ENCODE measurements at regions not wholly inside any gene's neighbourhood (a gene's known extent, or its start where the extent isn't known, plus 50 kb on each side); places are given as distances from the start of the nearest gene placed in this dataset.

DNA sequence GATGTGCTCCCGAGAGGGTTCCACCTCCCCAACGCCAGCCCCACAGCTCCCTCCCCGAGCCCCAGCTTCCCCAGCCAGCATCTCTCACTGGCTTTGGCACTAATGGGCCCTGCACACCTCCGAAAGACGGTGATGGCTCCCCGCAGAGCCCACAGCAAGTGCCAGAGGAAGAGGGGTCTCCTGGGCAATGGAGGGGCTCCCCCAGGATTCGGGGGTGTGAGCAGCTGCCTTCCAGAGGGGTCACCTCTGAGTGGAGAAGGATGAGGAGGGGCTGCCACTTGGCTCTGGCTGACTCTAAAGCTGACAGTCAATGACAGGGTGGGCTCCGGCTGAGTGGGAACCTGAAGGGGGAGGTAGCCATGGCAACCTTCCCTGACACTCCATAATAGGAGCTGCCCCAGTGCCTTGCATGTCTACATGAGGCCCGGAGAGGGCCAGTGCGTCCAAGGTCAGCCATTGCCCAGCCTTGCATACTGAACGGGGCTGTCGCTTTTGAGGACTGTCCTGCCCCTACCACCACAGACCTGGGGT, 98.6 kb upstream of the SYT13 start (continued):
- TF ChIP-seq JUNB (IDR thresholded peaks at IDR 0.05; ENCODE audit: unreplicated experiment) (no peak), ZNF331 (CRISPR knock-in tag; IDR thresholded peaks at IDR 0.05; ENCODE audit: low read depth) (no peak), POLR2AphosphoS5 (IDR thresholded peaks at IDR 0.05; ENCODE audit: low read depth) (no peak), EZH2 (IDR thresholded peaks at IDR 0.05; ENCODE audit: low read depth, unreplicated experiment) (no peak)

DNA sequence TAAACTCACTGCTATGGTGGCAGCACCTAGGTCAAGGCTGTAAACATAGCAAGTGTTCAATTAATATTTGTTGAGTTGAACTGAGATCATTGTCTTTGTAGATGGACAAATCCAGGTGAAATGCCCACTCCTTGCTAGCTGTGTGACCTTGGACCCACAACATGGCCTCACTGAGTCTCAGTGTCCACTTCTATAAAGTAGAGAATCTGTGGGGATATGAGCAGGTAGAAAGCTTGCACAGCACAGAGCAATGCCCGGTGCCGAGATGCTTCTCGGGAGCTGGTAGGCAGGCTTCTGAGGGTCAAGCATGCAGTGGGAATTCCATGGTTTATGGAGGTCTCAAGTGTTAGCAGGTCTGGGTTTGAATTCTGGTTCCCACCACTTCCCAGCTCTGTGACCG, 97.9 kb upstream of the SYT13 start:
- Mint-ChIP-seq H3K4me1 (peaks cover 7% of the 10 kb centered on the region; the same call in 2 of the 3 replicates), H3K27ac (no peak overlapping the region), H3K27me3 (ENCODE audit: insufficient read depth, low read depth, poor library complexity) (peaks cover 3% of the 10 kb centered on the region), H3K4me3 (no peak overlapping the region), H3K36me3 (ENCODE audit: low read depth) (no peaks in the 10 kb centered on the region), H3K9me3 (no peaks in the 10 kb centered on the region)
- H3K4me3 ChIP-seq: no peak overlapping the region
- H3K27me3 ChIP-seq (ENCODE audit: insufficient read depth): no peaks in the 10 kb centered on the region
- H3F3A ChIP-seq (replicated peaks; ENCODE audit: low read depth): no peaks in the 10 kb centered on the region
- H3K27ac ChIP-seq (ENCODE audit: low read depth): no peak overlapping the region
- no peaks in the 10 kb centered on the region for H3K9me2 ChIP-seq (ENCODE audit: insufficient read depth)
- no peaks in the 10 kb centered on the region for H3K79me2 ChIP-seq (replicated peaks; ENCODE audit: insufficient read depth)
- TF ChIP-seq, protein P1, sequence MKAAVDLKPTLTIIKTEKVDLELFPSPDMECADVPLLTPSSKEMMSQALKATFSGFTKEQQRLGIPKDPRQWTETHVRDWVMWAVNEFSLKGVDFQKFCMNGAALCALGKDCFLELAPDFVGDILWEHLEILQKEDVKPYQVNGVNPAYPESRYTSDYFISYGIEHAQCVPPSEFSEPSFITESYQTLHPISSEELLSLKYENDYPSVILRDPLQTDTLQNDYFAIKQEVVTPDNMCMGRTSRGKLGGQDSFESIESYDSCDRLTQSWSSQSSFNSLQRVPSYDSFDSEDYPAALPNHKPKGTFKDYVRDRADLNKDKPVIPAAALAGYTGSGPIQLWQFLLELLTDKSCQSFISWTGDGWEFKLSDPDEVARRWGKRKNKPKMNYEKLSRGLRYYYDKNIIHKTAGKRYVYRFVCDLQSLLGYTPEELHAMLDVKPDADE (IDR thresholded peaks at IDR 0.05): no peak
- TF ChIP-seq JUNB (IDR thresholded peaks at IDR 0.05; ENCODE audit: unreplicated experiment): no peak
- no peak for TF ChIP-seq ZNF331 (CRISPR knock-in tag; IDR thresholded peaks at IDR 0.05; ENCODE audit: low read depth)
- TF ChIP-seq, protein P2, sequence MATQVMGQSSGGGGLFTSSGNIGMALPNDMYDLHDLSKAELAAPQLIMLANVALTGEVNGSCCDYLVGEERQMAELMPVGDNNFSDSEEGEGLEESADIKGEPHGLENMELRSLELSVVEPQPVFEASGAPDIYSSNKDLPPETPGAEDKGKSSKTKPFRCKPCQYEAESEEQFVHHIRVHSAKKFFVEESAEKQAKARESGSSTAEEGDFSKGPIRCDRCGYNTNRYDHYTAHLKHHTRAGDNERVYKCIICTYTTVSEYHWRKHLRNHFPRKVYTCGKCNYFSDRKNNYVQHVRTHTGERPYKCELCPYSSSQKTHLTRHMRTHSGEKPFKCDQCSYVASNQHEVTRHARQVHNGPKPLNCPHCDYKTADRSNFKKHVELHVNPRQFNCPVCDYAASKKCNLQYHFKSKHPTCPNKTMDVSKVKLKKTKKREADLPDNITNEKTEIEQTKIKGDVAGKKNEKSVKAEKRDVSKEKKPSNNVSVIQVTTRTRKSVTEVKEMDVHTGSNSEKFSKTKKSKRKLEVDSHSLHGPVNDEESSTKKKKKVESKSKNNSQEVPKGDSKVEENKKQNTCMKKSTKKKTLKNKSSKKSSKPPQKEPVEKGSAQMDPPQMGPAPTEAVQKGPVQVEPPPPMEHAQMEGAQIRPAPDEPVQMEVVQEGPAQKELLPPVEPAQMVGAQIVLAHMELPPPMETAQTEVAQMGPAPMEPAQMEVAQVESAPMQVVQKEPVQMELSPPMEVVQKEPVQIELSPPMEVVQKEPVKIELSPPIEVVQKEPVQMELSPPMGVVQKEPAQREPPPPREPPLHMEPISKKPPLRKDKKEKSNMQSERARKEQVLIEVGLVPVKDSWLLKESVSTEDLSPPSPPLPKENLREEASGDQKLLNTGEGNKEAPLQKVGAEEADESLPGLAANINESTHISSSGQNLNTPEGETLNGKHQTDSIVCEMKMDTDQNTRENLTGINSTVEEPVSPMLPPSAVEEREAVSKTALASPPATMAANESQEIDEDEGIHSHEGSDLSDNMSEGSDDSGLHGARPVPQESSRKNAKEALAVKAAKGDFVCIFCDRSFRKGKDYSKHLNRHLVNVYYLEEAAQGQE (IDR thresholded peaks at IDR 0.05; ENCODE audit: unreplicated experiment): no peak
- TF ChIP-seq EZH2 (IDR thresholded peaks at IDR 0.05; ENCODE audit: low read depth, unreplicated experiment): no peak
- no peak for TF ChIP-seq STAT1 (IDR thresholded peaks at IDR 0.05; ENCODE audit: unreplicated experiment)
- no peak for TF ChIP-seq NANOG (IDR thresholded peaks at IDR 0.05; ENCODE audit: borderline replicate concordance)
- TF ChIP-seq EZH2phosphoT487 (IDR thresholded peaks at IDR 0.05; ENCODE audit: unreplicated experiment): no peak
- no peaks in the 10 kb centered on the region; the same call in 1 of the 2 replicates for H3K4me1 ChIP-seq (ENCODE audit: insufficient read depth)
- H4K20me1 ChIP-seq (replicated peaks; ENCODE audit: insufficient read depth): no peaks in the 10 kb centered on the region
- H2AFZ ChIP-seq: no peak overlapping the region
- no peaks in the 10 kb centered on the region for H3K36me3 ChIP-seq (ENCODE audit: insufficient read depth)
- no peak for DNase-seq (ENCODE audit: low spot score)
- H3K4me2 ChIP-seq: no peak overlapping the region
- ATAC-seq: no peak

DNA sequence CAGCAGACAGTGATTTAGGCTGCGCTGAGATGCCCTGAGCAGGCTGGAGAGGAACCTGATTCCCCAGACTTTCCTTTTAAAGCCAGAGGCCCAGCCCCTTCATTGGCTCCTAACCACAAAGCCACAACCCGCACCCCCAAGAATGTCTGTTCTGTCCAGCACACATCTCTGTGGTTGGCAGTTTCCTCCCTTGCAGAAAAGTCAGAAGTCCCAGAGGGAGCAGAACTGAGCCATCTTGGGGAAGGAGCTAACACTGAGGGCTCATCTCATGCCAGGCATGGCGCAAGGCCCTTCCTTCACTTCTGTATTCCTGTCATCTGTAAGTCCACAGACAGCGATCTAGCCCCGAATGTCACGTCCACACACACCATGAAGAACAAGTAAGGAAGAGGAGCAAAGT, 97.1 kb upstream of the SYT13 start:
- DNase-seq (ENCODE audit: low spot score) (no peak), ATAC-seq (no peak)
- Mint-ChIP-seq H3K36me3 (ENCODE audit: low read depth) (no peaks in the 10 kb centered on the region), H3K4me1 (peaks cover 5% of the 10 kb centered on the region; the same call in 2 of the 3 replicates), H3K27me3 (ENCODE audit: insufficient read depth, low read depth, poor library complexity) (peaks cover 3% of the 10 kb centered on the region), H3K4me3 (no peak overlapping the region), H3K9me3 (no peaks in the 10 kb centered on the region), H3K27ac (no peak overlapping the region)
- Histone ChIP-seq H3K4me3 (no peak overlapping the region), H3K4me2 (no peak overlapping the region), H3K9me2 (ENCODE audit: insufficient read depth) (no peaks in the 10 kb centered on the region), H2AFZ (no peak overlapping the region), H4K20me1 (replicated peaks; ENCODE audit: insufficient read depth) (no peaks in the 10 kb centered on the region), H3K27me3 (ENCODE audit: insufficient read depth) (no peaks in the 10 kb centered on the region), H3K4me1 (ENCODE audit: insufficient read depth) (no peaks in the 10 kb centered on the region; the same call in 1 of the 2 replicates), H3K36me3 (ENCODE audit: insufficient read depth) (no peaks in the 10 kb centered on the region), H3F3A (replicated peaks; ENCODE audit: low read depth) (no peaks in the 10 kb centered on the region), H3K27ac (ENCODE audit: low read depth) (no peak overlapping the region), H3K79me2 (replicated peaks; ENCODE audit: insufficient read depth) (no peaks in the 10 kb centered on the region)
- TF ChIP-seq EZH2phosphoT487 (IDR thresholded peaks at IDR 0.05; ENCODE audit: unreplicated experiment): no peak
- no peak for TF ChIP-seq POLR2AphosphoS5 (IDR thresholded peaks at IDR 0.05; ENCODE audit: low read depth)
- TF ChIP-seq, protein P3, sequence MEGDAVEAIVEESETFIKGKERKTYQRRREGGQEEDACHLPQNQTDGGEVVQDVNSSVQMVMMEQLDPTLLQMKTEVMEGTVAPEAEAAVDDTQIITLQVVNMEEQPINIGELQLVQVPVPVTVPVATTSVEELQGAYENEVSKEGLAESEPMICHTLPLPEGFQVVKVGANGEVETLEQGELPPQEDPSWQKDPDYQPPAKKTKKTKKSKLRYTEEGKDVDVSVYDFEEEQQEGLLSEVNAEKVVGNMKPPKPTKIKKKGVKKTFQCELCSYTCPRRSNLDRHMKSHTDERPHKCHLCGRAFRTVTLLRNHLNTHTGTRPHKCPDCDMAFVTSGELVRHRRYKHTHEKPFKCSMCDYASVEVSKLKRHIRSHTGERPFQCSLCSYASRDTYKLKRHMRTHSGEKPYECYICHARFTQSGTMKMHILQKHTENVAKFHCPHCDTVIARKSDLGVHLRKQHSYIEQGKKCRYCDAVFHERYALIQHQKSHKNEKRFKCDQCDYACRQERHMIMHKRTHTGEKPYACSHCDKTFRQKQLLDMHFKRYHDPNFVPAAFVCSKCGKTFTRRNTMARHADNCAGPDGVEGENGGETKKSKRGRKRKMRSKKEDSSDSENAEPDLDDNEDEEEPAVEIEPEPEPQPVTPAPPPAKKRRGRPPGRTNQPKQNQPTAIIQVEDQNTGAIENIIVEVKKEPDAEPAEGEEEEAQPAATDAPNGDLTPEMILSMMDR (conservative IDR thresholded peaks at IDR 0.05; ENCODE audit: low read depth in 2 of 2): no peak
- no peak for TF ChIP-seq JUNB (IDR thresholded peaks at IDR 0.05; ENCODE audit: unreplicated experiment)
- TF ChIP-seq NANOG (IDR thresholded peaks at IDR 0.05; ENCODE audit: borderline replicate concordance): no peak
- TF ChIP-seq EZH2 (IDR thresholded peaks at IDR 0.05; ENCODE audit: low read depth, unreplicated experiment): no peak

Measured in GM23338 (cell line).